GM23248 (cell line): ENCODE measurements at regions not wholly inside any gene's neighbourhood (a gene's known extent, or its start where the extent isn't known, plus 50 kb on each side); places are given as distances from the start of the nearest gene placed in this dataset.
"Not testable (repeated sequence)": the region's sequence is repeated elsewhere in the genome, so short reads cannot be mapped to it uniquely, and the experiment has no call there.

Experiments
- DNase-seq: peaks from one replicate; pipeline ENCODE4 v3.0.0-alpha.2; 2015
- H2AFZ ChIP-seq: fragments of 200-600 bp; sonication (generic); 2 replicates; pipeline ENCODE4 v1.6.1; 2016; ENCODE audit warnings: antibody characterized with exemption
- H3F3A ChIP-seq: fragments of 200-600 bp; sonication (generic); 2 replicates; pipeline ENCODE4 v1.6.1; 2016; ENCODE audit warnings: mild to moderate bottlenecking, antibody characterized with exemption, mixed run types; ENCODE audit not compliant: insufficient read depth
- H3K27ac ChIP-seq: fragments of 200-600 bp; sonication (generic); 2 replicates; pipeline ENCODE4 v1.5.1; 2016; ENCODE audit warnings: mild to moderate bottlenecking
- H3K27me3 ChIP-seq: fragments of 200-600 bp; sonication (generic); replicated peaks from 2 replicates; pipeline ENCODE4 v1.6.1; 2016; ENCODE audit warnings: mild to moderate bottlenecking; ENCODE audit not compliant: insufficient read depth
- H3K36me3 ChIP-seq: fragments of 200-600 bp; sonication (generic); 2 replicates; pipeline ENCODE4 v1.6.1; 2016; ENCODE audit warnings: low read depth, mild to moderate bottlenecking
- H3K4me1 ChIP-seq: fragments of 200-600 bp; sonication (generic); 2 replicates; pipeline ENCODE4 v1.6.1; 2016; ENCODE audit warnings: mild to moderate bottlenecking; ENCODE audit not compliant: insufficient read depth
- H3K4me2 ChIP-seq: fragments of 200-600 bp; sonication (generic); one replicate; pipeline ENCODE4 v1.6.1; 2016; ENCODE audit warnings: mild to moderate bottlenecking; ENCODE audit not compliant: unreplicated experiment
- H3K4me3 ChIP-seq: fragments of 200-600 bp; sonication (generic); 2 replicates; pipeline ENCODE4 v1.5.1; 2016; ENCODE audit warnings: mild to moderate bottlenecking
- H3K79me2 ChIP-seq: fragments of 200-600 bp; sonication (generic); 2 replicates; pipeline ENCODE4 v1.6.1; 2016; ENCODE audit warnings: mild to moderate bottlenecking; ENCODE audit not compliant: insufficient read depth
- H3K9ac ChIP-seq: fragments of 200-600 bp; sonication (generic); 2 replicates; pipeline ENCODE4 v1.6.1; 2016; ENCODE audit warnings: mild to moderate bottlenecking
- H3K9me2 ChIP-seq: fragments of 200-600 bp; sonication (generic); 2 replicates; pipeline ENCODE4 v1.6.1; 2016; ENCODE audit warnings: mixed run types, mild to moderate bottlenecking, moderate library complexity; ENCODE audit not compliant: insufficient read depth
- H3K9me3 ChIP-seq: fragments of 200-600 bp; sonication (generic); one replicate; pipeline ENCODE4 v1.6.1; 2017; ENCODE audit warnings: low read depth
- H4K20me1 ChIP-seq: fragments of 200-600 bp; sonication (generic); 2 replicates; pipeline ENCODE4 v1.6.0; 2016; ENCODE audit not compliant: insufficient read depth
- EZH2 ChIP-seq: fragments of 200-600 bp; sonication (generic); IDR thresholded peaks from 2 replicates; pipeline ENCODE4 v1.6.1; 2018; ENCODE audit warnings: antibody characterized with exemption, mild to moderate bottlenecking; ENCODE audit not compliant: insufficient read depth, poor library complexity, severe bottlenecking
- EZH2phosphoT487 ChIP-seq: fragments of 200-600 bp; sonication (generic); IDR thresholded peaks from 2 replicates; pipeline ENCODE4 v1.6.1; 2018; ENCODE audit warnings: antibody characterized with exemption, moderate library complexity, mild to moderate bottlenecking, low read depth; ENCODE audit not compliant: insufficient read depth
- WGBS, 2 experiments: methylation state at CpG; one replicate each; pipeline ENCODE4 v1.1.6; 2015 to 2017; ENCODE audit warnings: low lambda C conversion rate in 2 of 2, low coverage in 1 of 2; ENCODE audit errors: missing lambda C conversion rate in 2 of 2; 5-methylcytosine and 5-hydroxymethylcytosine counted together
- in situ Hi-C: fragments of 300-500 bp; cut with MboI; formaldehyde crosslinking; loops from 2 replicates; pipeline ENCODE4 v1.15.0; 2020

DNA sequence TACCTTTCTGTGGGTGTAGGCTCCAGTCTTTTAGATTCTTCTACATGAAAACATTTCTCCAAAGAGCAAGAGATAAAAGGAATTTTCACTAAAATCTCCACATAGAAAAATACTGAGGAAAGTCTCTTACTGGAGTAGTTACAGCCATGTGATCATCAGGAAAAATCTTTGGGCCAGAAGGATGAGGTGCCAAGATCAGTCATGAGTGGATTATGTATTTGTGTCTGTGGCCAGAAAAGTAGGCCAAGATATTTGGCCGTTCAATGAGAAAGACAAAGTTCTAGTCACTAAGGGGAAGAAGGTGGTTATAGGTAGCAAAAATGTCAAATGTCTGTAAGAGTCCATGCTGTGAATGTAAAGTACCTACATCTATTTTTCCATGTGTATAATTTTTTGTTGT is 339.3 kb downstream of the NSUN3 start:
- no peak overlapping the region for H3K27ac ChIP-seq
- WGBS, 2 experiments: 0% methylated on average over 1 of the region's 1 CpG
- H3F3A ChIP-seq: no peaks in the 10 kb centered on the region
- H3K4me1 ChIP-seq: no peaks in the 10 kb centered on the region
- H3K4me3 ChIP-seq: no peak overlapping the region
- no peaks in the 10 kb centered on the region for H4K20me1 ChIP-seq
- no peaks in the 10 kb centered on the region for H3K36me3 ChIP-seq
- H3K9me3 ChIP-seq: no peaks in the 10 kb centered on the region
- H3K9me2 ChIP-seq: no peaks in the 10 kb centered on the region
- TF ChIP-seq EZH2phosphoT487 (no peak), EZH2 (no peak)
- in situ Hi-C loops: no loop called here
- no peak overlapping the region for H3K4me2 ChIP-seq
- no peak overlapping the region for H3K9ac ChIP-seq
- H3K79me2 ChIP-seq: no peaks in the 10 kb centered on the region
- no peaks in the 10 kb centered on the region for H3K27me3 ChIP-seq
- no peak for DNase-seq
- no peak overlapping the region for H2AFZ ChIP-seq

DNA sequence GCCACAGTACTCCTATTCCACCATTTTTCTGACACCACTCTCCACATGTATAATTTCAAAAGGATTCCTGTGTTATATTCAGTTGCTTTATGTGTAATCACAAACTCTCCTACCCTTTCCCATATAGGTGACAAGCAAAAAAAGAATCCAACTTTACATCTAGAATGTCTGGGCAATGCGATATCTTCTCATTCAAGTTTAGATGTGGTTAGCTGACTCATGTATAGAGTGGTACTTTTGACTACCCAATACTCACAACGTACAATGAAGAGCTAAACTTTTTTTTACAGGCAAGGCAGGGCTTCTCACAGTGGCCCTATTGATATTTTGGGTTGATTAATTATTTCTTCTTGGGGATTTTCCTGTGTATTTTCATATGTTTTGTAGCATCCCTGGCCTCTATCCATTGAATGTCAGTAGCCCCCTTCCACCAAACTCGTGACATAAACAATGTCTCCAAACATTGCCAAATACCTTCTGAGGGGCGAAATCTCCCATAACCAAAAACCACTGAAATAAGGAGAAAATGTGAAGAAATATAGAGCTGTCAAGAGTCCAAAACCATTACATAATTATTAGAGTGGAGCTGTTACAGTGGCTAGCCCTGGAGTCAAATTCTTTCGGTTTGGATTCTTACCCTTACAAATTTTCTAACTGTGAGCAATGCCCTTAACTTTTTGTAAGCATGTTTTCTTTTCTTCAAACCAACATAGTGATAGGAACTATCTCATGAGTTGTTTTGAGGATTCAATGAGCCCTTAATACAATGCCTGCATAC is 342.6 kb downstream of the NSUN3 start:
- DNase-seq: no peak
- H3K27ac ChIP-seq: no peak overlapping the region

GRCh38 chr3:94406595-94406994 is 343.7 kb downstream of the NSUN3 start:
- Histone ChIP-seq H3F3A (no peaks in the 10 kb centered on the region), H3K9me2 (no peaks in the 10 kb centered on the region), H3K9ac (no peak overlapping the region), H3K27ac (no peak overlapping the region), H3K79me2 (no peaks in the 10 kb centered on the region), H3K4me3 (no peak overlapping the region), H3K4me2 (no peak overlapping the region), H3K27me3 (no peaks in the 10 kb centered on the region), H3K36me3 (no peaks in the 10 kb centered on the region), H4K20me1 (no peaks in the 10 kb centered on the region), H2AFZ (no peak overlapping the region), H3K9me3 (no peaks in the 10 kb centered on the region), H3K4me1 (no peaks in the 10 kb centered on the region)
- in situ Hi-C loops: no loop called here
- no peak for DNase-seq
- no peak for TF ChIP-seq EZH2
- no peak for TF ChIP-seq EZH2phosphoT487

More for the DNA sequence above, 342.6 kb downstream of the NSUN3 start:
- Histone ChIP-seq H3F3A (no peaks in the 10 kb centered on the region), H3K79me2 (no peaks in the 10 kb centered on the region), H4K20me1 (no peaks in the 10 kb centered on the region), H3K4me3 (no peak overlapping the region), H2AFZ (no peak overlapping the region), H3K27me3 (no peaks in the 10 kb centered on the region), H3K36me3 (no peaks in the 10 kb centered on the region), H3K9me3 (no peaks in the 10 kb centered on the region), H3K9me2 (no peaks in the 10 kb centered on the region), H3K4me1 (no peaks in the 10 kb centered on the region), H3K9ac (no peak overlapping the region), H3K4me2 (no peak overlapping the region)
- WGBS, 2 experiments: 18 to 23% methylated on average over 5 of the region's 5 CpGs
- no peak for TF ChIP-seq EZH2phosphoT487
- no peak for TF ChIP-seq EZH2
- in situ Hi-C loops: no loop called here

- DNase-seq, H3K9ac ChIP-seq, H3K27me3 ChIP-seq, H3F3A ChIP-seq, H3K4me3 ChIP-seq, H2AFZ ChIP-seq, in situ Hi-C loops, H3K27ac ChIP-seq, H4K20me1 ChIP-seq, H3K36me3 ChIP-seq, H3K4me2 ChIP-seq, H3K79me2 ChIP-seq, H3K4me1 ChIP-seq, H3K9me2 ChIP-seq, H3K9me3 ChIP-seq: not testable (repeated sequence)
- 55 to 67% methylated on average over 4 of the region's 4 CpGs for WGBS, 2 experiments
Measured at GRCh38 chr3:94412936-94413335, 350.1 kb downstream of the NSUN3 start.

GRCh38 chr3:94413336-94414108 is 350.7 kb downstream of the NSUN3 start:
- no peaks in the 10 kb centered on the region for H3K27me3 ChIP-seq
- no peaks in the 10 kb centered on the region for H3K9me2 ChIP-seq
- H3F3A ChIP-seq: no peaks in the 10 kb centered on the region
- in situ Hi-C loops: no loop called here
- H4K20me1 ChIP-seq: no peaks in the 10 kb centered on the region
- no peaks in the 10 kb centered on the region for H3K9me3 ChIP-seq
- no peak overlapping the region for H3K4me2 ChIP-seq
- TF ChIP-seq EZH2phosphoT487: no peak
- TF ChIP-seq EZH2: no peak
- WGBS, 2 experiments: 26 to 27% methylated on average over 4 of the region's 4 CpGs
- H3K36me3 ChIP-seq: no peaks in the 10 kb centered on the region
- H3K27ac ChIP-seq: no peak overlapping the region
- H3K9ac ChIP-seq: no peak overlapping the region
- DNase-seq: peak; percentile 65
- no peak overlapping the region for H2AFZ ChIP-seq
- 0 out of 2 replicates have a peak, but pooled peaks cover 3% of the 10 kb centered on the region for H3K4me1 ChIP-seq
- no peaks in the 10 kb centered on the region for H3K79me2 ChIP-seq
- H3K4me3 ChIP-seq: no peak overlapping the region
